ENCODE measurements at regions not wholly inside any gene's neighbourhood (a gene's known extent, or its start where the extent isn't known, plus 50 kb on each side); places are given as distances from the start of the nearest gene placed in this dataset.
"Not testable (repeated sequence)": the region's sequence is repeated elsewhere in the genome, so short reads cannot be mapped to it uniquely, and the experiment has no call there.

DNA sequence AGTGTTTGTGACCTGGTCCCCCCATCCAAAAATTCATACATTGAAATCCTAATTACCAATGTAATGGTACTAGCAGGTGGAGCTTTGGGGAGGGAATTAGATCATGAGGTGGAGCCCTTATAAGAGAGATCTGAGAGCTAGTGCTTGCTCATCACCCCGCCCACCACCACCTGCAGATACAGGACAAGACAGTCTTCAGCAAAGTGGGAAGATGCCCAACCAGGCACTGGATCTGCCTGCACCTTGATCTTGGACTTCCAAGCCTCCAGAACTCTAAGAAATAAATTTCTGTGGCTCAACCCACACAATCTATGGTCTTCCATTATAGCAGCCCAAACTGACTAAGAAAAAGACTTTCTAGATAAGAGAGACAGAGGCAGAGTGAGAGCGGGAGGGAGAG lies 343.4 kb downstream of the LRRIQ3 start:
- no peaks in the 10 kb centered on the region for H3K4me1 ChIP-seq (ENCODE audit: insufficient read depth, low read length)
- Mint-ChIP-seq H3K4me3 (no peak overlapping the region), H3K27ac (no peak overlapping the region), H3K27me3 (no peaks in the 10 kb centered on the region), H3K4me1 (no peaks in the 10 kb centered on the region), H3K36me3 (no peaks in the 10 kb centered on the region), H3K9me3 (peaks cover 0 to 4% (median 0%) of the 10 kb centered on the region in 8 donors)
- CTCF ChIA-PET (ENCODE audit: partially characterized antibody) = no interaction called here
- no peaks in the 10 kb centered on the region for H3K9me3 ChIP-seq (ENCODE audit: control insufficient read depth in 1 of 2, low read length in 2 of 2)
- H3K4me3 ChIP-seq (ENCODE audit: low read length in 2 of 2) = no peak overlapping the region
- no peak for DNase-seq
- no peak overlapping the region for H3K27ac ChIP-seq (ENCODE audit: low read depth, low read length)
- H3K27me3 ChIP-seq (ENCODE audit: insufficient read depth, low read length) = no peaks in the 10 kb centered on the region
- POLR2A ChIA-PET (ENCODE audit: partially characterized antibody) = no interaction called here
- no peaks in the 10 kb centered on the region for H3K36me3 ChIP-seq (ENCODE audit: insufficient read depth, low read length)
- intact Hi-C loops (cut with micrococcal nuclease) = no loop called here

- no peak overlapping the region for H3K4me3 Mint-ChIP-seq
- H3K4me3 ChIP-seq (ENCODE audit: low read length in 2 of 2) = no peak overlapping the region
- no peak for DNase-seq
- no peaks in the 10 kb centered on the region for H3K4me1 Mint-ChIP-seq
- CTCF ChIA-PET (ENCODE audit: partially characterized antibody) = no interaction called here
- no peaks in the 10 kb centered on the region for H3K27me3 Mint-ChIP-seq
- H3K27ac ChIP-seq (ENCODE audit: low read depth, low read length) = no peak overlapping the region
- H3K4me1 ChIP-seq (ENCODE audit: insufficient read depth, low read length) = no peaks in the 10 kb centered on the region
- intact Hi-C loops (cut with micrococcal nuclease) = no loop called here
- H3K27ac Mint-ChIP-seq = no peak overlapping the region
- no peaks in the 10 kb centered on the region for H3K36me3 Mint-ChIP-seq
- POLR2A ChIA-PET (ENCODE audit: partially characterized antibody) = no interaction called here
- no peaks in the 10 kb centered on the region for H3K36me3 ChIP-seq (ENCODE audit: insufficient read depth, low read length)
- no peaks in the 10 kb centered on the region for H3K27me3 ChIP-seq (ENCODE audit: insufficient read depth, low read length)
- peaks cover 0 to 6% (median 0%) of the 10 kb centered on the region in 8 donors for H3K9me3 Mint-ChIP-seq
- no peaks in the 10 kb centered on the region for H3K9me3 ChIP-seq (ENCODE audit: control insufficient read depth in 1 of 2, low read length in 2 of 2)
Measured at GRCh38 chr1:73842436-73842835, 355.5 kb downstream of the LRRIQ3 start.

DNA sequence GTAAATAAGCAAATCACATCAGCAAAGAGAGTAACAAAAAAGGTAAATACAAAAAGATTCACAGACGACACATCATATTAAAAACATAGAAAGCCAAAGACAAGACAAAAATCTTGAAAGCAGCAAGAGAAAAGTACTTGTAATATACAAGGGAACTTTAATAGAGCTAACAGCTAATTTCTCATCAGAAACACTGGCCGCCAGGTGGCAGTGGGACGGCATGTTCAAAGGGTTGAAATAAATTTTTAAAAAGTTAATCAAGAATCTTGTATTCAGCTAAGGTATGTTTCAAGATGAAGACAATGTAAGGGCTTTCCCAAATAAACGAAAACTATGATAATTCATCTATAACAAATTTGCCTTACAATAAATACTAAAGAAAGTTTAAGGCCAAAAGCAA lies 358.1 kb downstream of the LRRIQ3 start:
- intact Hi-C loops (cut with micrococcal nuclease) = no loop called here

GRCh38 chr1:73832276-73833181 lies 365.4 kb downstream of the LRRIQ3 start:
- no peaks in the 10 kb centered on the region for H3K36me3 Mint-ChIP-seq
- Histone ChIP-seq H3K36me3 (ENCODE audit: insufficient read depth, low read length) (no peaks in the 10 kb centered on the region), H3K4me1 (ENCODE audit: insufficient read depth, low read length) (no peaks in the 10 kb centered on the region), H3K9me3 (ENCODE audit: control insufficient read depth in 1 of 2, low read length in 2 of 2) (no peaks in the 10 kb centered on the region), H3K27me3 (ENCODE audit: insufficient read depth, low read length) (no peaks in the 10 kb centered on the region), H3K27ac (ENCODE audit: low read depth, low read length) (no peak overlapping the region), H3K4me3 (ENCODE audit: low read length in 2 of 2) (no peak overlapping the region)
- DNase-seq = no peak
- intact Hi-C loops (cut with micrococcal nuclease) = no loop called here
- no peak overlapping the region for H3K27ac Mint-ChIP-seq
- H3K27me3 Mint-ChIP-seq = no peaks in the 10 kb centered on the region
- no peak overlapping the region for H3K4me3 Mint-ChIP-seq
- no peaks in the 10 kb centered on the region for H3K4me1 Mint-ChIP-seq
- CTCF ChIA-PET (ENCODE audit: partially characterized antibody) = no interaction called here
- POLR2A ChIA-PET (ENCODE audit: partially characterized antibody) = no interaction called here
- peaks cover 0 to 10% (median 0%) of the 10 kb centered on the region in 8 donors for H3K9me3 Mint-ChIP-seq

More for the DNA sequence above, 358.1 kb downstream of the LRRIQ3 start:
- no peaks in the 10 kb centered on the region for H3K4me1 ChIP-seq (ENCODE audit: insufficient read depth, low read length)
- H3K27ac Mint-ChIP-seq = no peak overlapping the region
- no peaks in the 10 kb centered on the region for H3K36me3 Mint-ChIP-seq
- no peak for DNase-seq
- no peaks in the 10 kb centered on the region for H3K27me3 Mint-ChIP-seq
- H3K9me3 Mint-ChIP-seq = peaks cover 0 to 6% (median 0%) of the 10 kb centered on the region in 8 donors
- no peaks in the 10 kb centered on the region for H3K4me1 Mint-ChIP-seq
- no peak overlapping the region for H3K27ac ChIP-seq (ENCODE audit: low read depth, low read length)
- ChIA-PET CTCF (ENCODE audit: partially characterized antibody) (no interaction called here), POLR2A (ENCODE audit: partially characterized antibody) (no interaction called here)
- H3K4me3 Mint-ChIP-seq = no peak overlapping the region
- no peaks in the 10 kb centered on the region for H3K27me3 ChIP-seq (ENCODE audit: insufficient read depth, low read length)
- no peaks in the 10 kb centered on the region for H3K36me3 ChIP-seq (ENCODE audit: insufficient read depth, low read length)
- no peaks in the 10 kb centered on the region for H3K9me3 ChIP-seq (ENCODE audit: control insufficient read depth in 1 of 2, low read length in 2 of 2)
- H3K4me3 ChIP-seq (ENCODE audit: low read length in 2 of 2) = no peak overlapping the region

- CTCF ChIA-PET (ENCODE audit: partially characterized antibody); H3K27ac Mint-ChIP-seq; H3K27me3 ChIP-seq (ENCODE audit: insufficient read depth, low read length): not testable (repeated sequence)
Measured at GRCh38 chr1:73827283-73827682, 370.7 kb downstream of the LRRIQ3 start.

GRCh38 chr1:73824065-73824464 lies 373.9 kb downstream of the LRRIQ3 start:
- Mint-ChIP-seq H3K9me3 (peaks cover 0 to 1% (median 0%) of the 10 kb centered on the region in 8 donors), H3K27me3 (no peaks in the 10 kb centered on the region), H3K36me3 (no peaks in the 10 kb centered on the region), H3K27ac (no peak overlapping the region), H3K4me1 (peaks cover 0 to 1% (median 0%) of the 10 kb centered on the region in 4 donors), H3K4me3 (no peak overlapping the region)
- intact Hi-C loops (cut with micrococcal nuclease) = no loop called here
- no peaks in the 10 kb centered on the region for H3K4me1 ChIP-seq (ENCODE audit: insufficient read depth, low read length)
- H3K4me3 ChIP-seq (ENCODE audit: low read length in 2 of 2) = no peak overlapping the region
- no peaks in the 10 kb centered on the region for H3K27me3 ChIP-seq (ENCODE audit: insufficient read depth, low read length)
- DNase-seq = no peak
- H3K27ac ChIP-seq (ENCODE audit: low read depth, low read length) = no peak overlapping the region
- no peaks in the 10 kb centered on the region for H3K9me3 ChIP-seq (ENCODE audit: control insufficient read depth in 1 of 2, low read length in 2 of 2)
- H3K36me3 ChIP-seq (ENCODE audit: insufficient read depth, low read length) = no peaks in the 10 kb centered on the region
- ChIA-PET CTCF (ENCODE audit: partially characterized antibody) (no interaction called here), POLR2A (ENCODE audit: partially characterized antibody) (no interaction called here)

More at GRCh38 chr1:73827283-73827682, 370.7 kb downstream of the LRRIQ3 start:
- H3K36me3 Mint-ChIP-seq; H3K9me3 Mint-ChIP-seq; H3K9me3 ChIP-seq (ENCODE audit: control insufficient read depth in 1 of 2, low read length in 2 of 2); H3K4me1 ChIP-seq (ENCODE audit: insufficient read depth, low read length); H3K4me1 Mint-ChIP-seq; DNase-seq; H3K27ac ChIP-seq (ENCODE audit: low read depth, low read length); POLR2A ChIA-PET (ENCODE audit: partially characterized antibody); H3K4me3 ChIP-seq (ENCODE audit: low read length in 2 of 2); intact Hi-C loops (cut with micrococcal nuclease); H3K27me3 Mint-ChIP-seq; H3K4me3 Mint-ChIP-seq; H3K36me3 ChIP-seq (ENCODE audit: insufficient read depth, low read length): not testable (repeated sequence)

DNA sequence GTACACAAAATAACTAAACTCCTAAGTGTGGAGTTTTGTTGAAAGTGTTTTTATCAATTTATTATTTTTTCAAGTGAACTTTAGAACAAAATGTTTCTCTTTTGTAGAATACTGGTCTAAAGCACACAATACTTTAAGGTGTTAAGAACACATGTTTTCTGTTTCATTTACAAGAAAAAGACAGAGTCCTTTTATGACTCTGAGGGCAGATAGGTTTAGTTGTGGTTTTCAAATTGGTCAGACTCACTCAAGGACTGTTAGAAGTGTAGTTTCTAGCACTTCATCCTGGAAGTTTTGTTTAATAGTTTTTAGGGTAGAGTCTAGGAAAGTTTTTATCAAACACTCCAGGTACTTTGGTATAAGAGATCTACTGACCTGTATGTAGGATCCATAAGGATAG lies 376.5 kb downstream of the LRRIQ3 start:
- Mint-ChIP-seq H3K4me3 (no peak overlapping the region), H3K36me3 (no peaks in the 10 kb centered on the region), H3K27ac (no peak overlapping the region), H3K27me3 (no peaks in the 10 kb centered on the region), H3K9me3 (peaks cover 0 to 5% (median 2%) of the 10 kb centered on the region in 8 donors), H3K4me1 (peaks cover 0 to under 1% (median 0%) of the 10 kb centered on the region in 4 donors)
- no peaks in the 10 kb centered on the region for H3K4me1 ChIP-seq (ENCODE audit: insufficient read depth, low read length)
- H3K9me3 ChIP-seq (ENCODE audit: control insufficient read depth in 1 of 2, low read length in 2 of 2) = no peaks in the 10 kb centered on the region
- CTCF ChIA-PET (ENCODE audit: partially characterized antibody) = no interaction called here
- no peak overlapping the region for H3K4me3 ChIP-seq (ENCODE audit: low read length in 2 of 2)
- no peak for DNase-seq
- no peaks in the 10 kb centered on the region for H3K36me3 ChIP-seq (ENCODE audit: insufficient read depth, low read length)
- intact Hi-C loops (cut with micrococcal nuclease) = no loop called here
- POLR2A ChIA-PET (ENCODE audit: partially characterized antibody) = no interaction called here
- H3K27ac ChIP-seq (ENCODE audit: low read depth, low read length) = no peak overlapping the region
- no peaks in the 10 kb centered on the region for H3K27me3 ChIP-seq (ENCODE audit: insufficient read depth, low read length)
